ENCODE measurements at regions not wholly inside any gene's neighbourhood (a gene's known extent, or its start where the extent isn't known, plus 50 kb on each side); places are given as distances from the start of the nearest gene placed in this dataset.

DNA sequence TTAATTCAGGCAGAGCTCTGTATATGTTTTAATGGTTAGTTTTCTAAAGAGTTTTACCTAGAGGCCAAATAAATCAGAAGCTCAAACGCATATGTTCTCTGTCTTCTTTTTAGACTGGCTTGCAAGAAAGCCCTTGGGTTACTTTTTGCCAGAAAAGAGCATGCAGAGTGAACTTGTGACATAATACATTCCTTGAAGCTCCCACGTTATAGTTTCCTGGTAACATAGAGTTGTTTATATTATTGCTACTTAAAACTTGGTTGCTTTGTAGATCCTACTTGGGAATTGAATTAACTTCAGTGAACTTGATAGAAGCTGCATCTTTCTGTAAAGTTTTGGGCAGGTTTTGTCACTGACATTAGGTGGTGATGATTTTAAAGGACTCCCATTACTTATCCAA, 102.9 kb downstream of the C9orf152 start:
- TF ChIP-seq, protein P1, sequence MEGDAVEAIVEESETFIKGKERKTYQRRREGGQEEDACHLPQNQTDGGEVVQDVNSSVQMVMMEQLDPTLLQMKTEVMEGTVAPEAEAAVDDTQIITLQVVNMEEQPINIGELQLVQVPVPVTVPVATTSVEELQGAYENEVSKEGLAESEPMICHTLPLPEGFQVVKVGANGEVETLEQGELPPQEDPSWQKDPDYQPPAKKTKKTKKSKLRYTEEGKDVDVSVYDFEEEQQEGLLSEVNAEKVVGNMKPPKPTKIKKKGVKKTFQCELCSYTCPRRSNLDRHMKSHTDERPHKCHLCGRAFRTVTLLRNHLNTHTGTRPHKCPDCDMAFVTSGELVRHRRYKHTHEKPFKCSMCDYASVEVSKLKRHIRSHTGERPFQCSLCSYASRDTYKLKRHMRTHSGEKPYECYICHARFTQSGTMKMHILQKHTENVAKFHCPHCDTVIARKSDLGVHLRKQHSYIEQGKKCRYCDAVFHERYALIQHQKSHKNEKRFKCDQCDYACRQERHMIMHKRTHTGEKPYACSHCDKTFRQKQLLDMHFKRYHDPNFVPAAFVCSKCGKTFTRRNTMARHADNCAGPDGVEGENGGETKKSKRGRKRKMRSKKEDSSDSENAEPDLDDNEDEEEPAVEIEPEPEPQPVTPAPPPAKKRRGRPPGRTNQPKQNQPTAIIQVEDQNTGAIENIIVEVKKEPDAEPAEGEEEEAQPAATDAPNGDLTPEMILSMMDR (IDR thresholded peaks at IDR 0.05) = no peak
- no peak for TF ChIP-seq POLR2A (IDR thresholded peaks at IDR 0.05)
